K562 (cell line): ENCODE measurements at regions not wholly inside any gene's neighbourhood (a gene's known extent, or its start where the extent isn't known, plus 50 kb on each side); places are given as distances from the start of the nearest gene placed in this dataset.

Experiments used
- CBX3 ChIP-seq, 2 experiments: IDR thresholded peaks; 1 replicate in 1 of 2; 2 replicates in 1 of 2; pipeline ENCODE4 v1.6.1; 2012; ENCODE audit warnings: inconsistent platforms in 2 of 2, low read length in 2 of 2, borderline replicate concordance in 1 of 2, control low read depth in 1 of 2
- CTCF ChIP-seq, 3 experiments: IDR thresholded peaks in 2 of 3; conservative IDR thresholded peaks in 1 of 3; 2 replicates each; pipeline ENCODE4 v1.5.1; 2011 to 2012; ENCODE audit warnings: low read length in 3 of 3, mild to moderate bottlenecking in 3 of 3, control low read depth in 2 of 3, improper control_type of control experiment in 1 of 3, inconsistent platforms in 1 of 3, low read depth in 1 of 3, mixed read lengths in 1 of 3, moderate library complexity in 1 of 3; ENCODE audit not compliant: insufficient read depth in 2 of 3
- GABPA ChIP-seq: fragments of 200-800 bp; sonication (Bioruptor generic); conservative IDR thresholded peaks from 2 replicates; pipeline ENCODE4 v1.6.1; 2016; ENCODE audit warnings: low read depth, missing genetic modification characterization, missing compliant biosample characterization
- REST ChIP-seq, 2 experiments: fragments of 450-650 bp; formaldehyde crosslinking in 1 of 2; IDR thresholded peaks; 2 replicates each; pipeline versions ENCODE4 v1.4.0 to v1.6.1; 2014 to 2020; ENCODE audit warnings: mild to moderate bottlenecking in 2 of 2, borderline replicate concordance in 1 of 2, low read depth in 1 of 2

GRCh38 chr5:141735823-141736222 is 53.8 kb upstream of the ARAP3 start:
- TF ChIP-seq CBX3 (IDR thresholded peaks at IDR 0.05; ENCODE audit: borderline replicate concordance in 1 of 2, low read length in 2 of 2) = no peak
- no peak for TF ChIP-seq GABPA (tag)
- TF ChIP-seq REST (IDR thresholded peaks at IDR 0.05; ENCODE audit: borderline replicate concordance) = no peak
- TF ChIP-seq REST (CRISPR knock-in tag; IDR thresholded peaks at IDR 0.05; ENCODE audit: low read depth) = no peak
- no peak for TF ChIP-seq CTCF (IDR thresholded peaks at IDR 0.05 in 2 of 3, conservative IDR thresholded peaks at IDR 0.05 in 1 of 3; ENCODE audit: insufficient read depth in 2 of 3, low read depth in 1 of 3, low read length in 3 of 3)
